Adrenal gland (tissue), 9 donors: ENCODE measurements at regions not wholly inside any gene's neighbourhood (a gene's known extent, or its start where the extent isn't known, plus 50 kb on each side); places are given as distances from the start of the nearest gene placed in this dataset.

ENCODE experiments used
- DNase-seq, 7 donors: peaks; one replicate each; pipeline ENCODE4 v3.0.0-alpha.2; 2019 to 2020
- H3K27ac ChIP-seq, 5 donors: fragments of 200-600 bp; sonication (generic) in 4 of 5; 1 replicate in 3 of 5; 2 replicates in 2 of 5; pipeline versions ENCODE4 v1.5.1 to v1.8.0; 2016 to 2020; ENCODE audit warnings: mild to moderate bottlenecking in 1 of 5
- H3K27me3 ChIP-seq: fragments of 200-600 bp; 2 replicates; pipeline ENCODE4 v1.8.0; 2021
- H3K36me3 ChIP-seq, 2 donors: fragments of 200-600 bp; replicated peaks in 1 of 2; 1 replicate in 1 of 2; 2 replicates in 1 of 2; pipeline versions ENCODE4 v1.5.1 to v1.8.0; 2018 to 2022
- H3K4me1 ChIP-seq, 2 donors: fragments of 200-600 bp; replicated peaks in 1 of 2; 1 replicate in 1 of 2; 2 replicates in 1 of 2; pipeline versions ENCODE4 v1.5.1 to v1.8.0; 2018 to 2021
- H3K4me3 ChIP-seq, 4 donors: fragments of 200-600 bp; sonication (generic) in 3 of 4; one replicate each; pipeline ENCODE4 v1.5.1; 2016 to 2018
- H3K9me3 ChIP-seq, 3 donors: fragments of 200-600 bp; sonication (generic) in 1 of 3; replicated peaks in 1 of 3; 1 replicate in 2 of 3; 2 replicates in 1 of 3; pipeline versions ENCODE4 v1.5.1 to v1.8.0; 2016 to 2021
- POLR2A ChIP-seq, 2 donors: fragments of 450-650 bp; IDR thresholded peaks; one replicate each; pipeline ENCODE4 v1.6.1; 2017; ENCODE audit warnings: antibody characterized with exemption in 2 of 2, mild to moderate bottlenecking in 2 of 2, moderate library complexity in 1 of 2
- WGBS, 4 donors: extraction: QIAGEN DNeasy Blood & Tissue Kit in 2 of 4; methylation state at CpG; one replicate each; pipeline versions ENCODE4 v1.1.5 to v1.1.7; 2013 to 2017; 5-methylcytosine and 5-hydroxymethylcytosine counted together
- intact Hi-C, 2 donors: fragments of 100-400 bp; cut with DNase I; formaldehyde crosslinking; loops; one replicate each; pipeline versions ENCODE4 v1.14.1 to v1.15.0; 2022 to 2023
- TF ChIP-seq, protein P1 (sequence below), 6 experiments: fragments of 450-650 bp in 4 of 6; fragments of 200-600 bp in 2 of 6; sonication (generic) in 1 of 6; IDR thresholded peaks; 1 replicate in 5 of 6; 2 replicates in 1 of 6; pipeline versions ENCODE4 v1.5.1 to v1.8.0; 2016 to 2021; ENCODE audit warnings: antibody characterized with exemption in 6 of 6, mild to moderate bottlenecking in 2 of 6, moderate library complexity in 1 of 6
- donor health status: healthy with polysubstance abuse.
- donor health status: Bipolar disorder and iron deficiency.
- donor health status: DM: yes; HTN: yes; CAD: no.
- donor health status: DM: no; HTN: no; CAD: no.
- donor health status: DM: no; HTN: no; CAD: no.

- intact Hi-C loops = no loop called here
- no peak for DNase-seq
- H3K4me3 ChIP-seq = no peak overlapping the region
- no peaks in the 10 kb centered on the region for H3K4me1 ChIP-seq
- WGBS, 4 donors = 82 to 86% (median 84%) methylated on average over 3 of the region's 3 CpGs
- H3K9me3 ChIP-seq = no peaks in the 10 kb centered on the region
- H3K27me3 ChIP-seq = no peaks in the 10 kb centered on the region
- TF ChIP-seq POLR2A (IDR thresholded peaks at IDR 0.05) = no peak
- TF ChIP-seq, protein P1, sequence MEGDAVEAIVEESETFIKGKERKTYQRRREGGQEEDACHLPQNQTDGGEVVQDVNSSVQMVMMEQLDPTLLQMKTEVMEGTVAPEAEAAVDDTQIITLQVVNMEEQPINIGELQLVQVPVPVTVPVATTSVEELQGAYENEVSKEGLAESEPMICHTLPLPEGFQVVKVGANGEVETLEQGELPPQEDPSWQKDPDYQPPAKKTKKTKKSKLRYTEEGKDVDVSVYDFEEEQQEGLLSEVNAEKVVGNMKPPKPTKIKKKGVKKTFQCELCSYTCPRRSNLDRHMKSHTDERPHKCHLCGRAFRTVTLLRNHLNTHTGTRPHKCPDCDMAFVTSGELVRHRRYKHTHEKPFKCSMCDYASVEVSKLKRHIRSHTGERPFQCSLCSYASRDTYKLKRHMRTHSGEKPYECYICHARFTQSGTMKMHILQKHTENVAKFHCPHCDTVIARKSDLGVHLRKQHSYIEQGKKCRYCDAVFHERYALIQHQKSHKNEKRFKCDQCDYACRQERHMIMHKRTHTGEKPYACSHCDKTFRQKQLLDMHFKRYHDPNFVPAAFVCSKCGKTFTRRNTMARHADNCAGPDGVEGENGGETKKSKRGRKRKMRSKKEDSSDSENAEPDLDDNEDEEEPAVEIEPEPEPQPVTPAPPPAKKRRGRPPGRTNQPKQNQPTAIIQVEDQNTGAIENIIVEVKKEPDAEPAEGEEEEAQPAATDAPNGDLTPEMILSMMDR (IDR thresholded peaks at IDR 0.05) = no peak
- H3K27ac ChIP-seq = no peak overlapping the region
- no peaks in the 10 kb centered on the region for H3K36me3 ChIP-seq
These were observed 534.1 kb downstream of the ANXA1 start for GRCh38 chr9:73685786-73686185.

DNA sequence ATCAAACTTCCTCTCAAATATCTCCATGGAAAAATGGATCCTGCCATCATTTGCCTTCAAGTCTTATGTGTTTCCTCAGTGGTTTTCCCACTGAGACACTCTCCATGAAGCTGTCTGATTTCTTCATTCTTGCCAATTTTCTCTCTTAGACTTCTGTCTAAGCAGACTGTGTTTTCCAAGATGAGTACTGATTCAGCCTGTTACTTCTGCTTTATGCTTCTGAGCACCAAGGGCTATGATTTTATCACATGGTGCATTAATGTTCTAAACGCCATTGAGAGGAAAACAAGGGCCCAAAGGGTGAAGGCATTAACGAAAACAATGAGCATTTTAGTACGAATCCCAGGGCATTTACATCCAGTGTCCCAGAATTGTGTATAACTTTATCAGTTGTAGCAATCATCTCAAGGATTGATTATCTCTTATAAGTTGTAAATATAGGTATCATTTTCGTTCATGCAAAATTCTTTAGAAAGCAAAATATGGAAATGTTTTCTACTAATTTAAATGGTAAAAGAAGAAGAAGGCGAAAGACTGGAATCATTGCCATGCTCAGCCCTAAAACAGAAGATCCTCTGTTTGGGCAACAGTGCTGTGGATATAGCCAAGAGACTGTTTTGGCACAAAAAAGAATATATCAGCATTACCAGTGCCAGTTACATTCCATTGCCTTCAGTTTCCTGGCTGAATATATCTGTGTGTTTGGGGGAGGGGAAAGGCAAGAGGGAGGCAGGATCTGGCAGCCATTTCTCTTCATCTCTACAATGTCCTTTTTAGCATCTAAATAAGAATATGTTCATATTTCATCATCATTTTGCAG is 537.6 kb downstream of the ANXA1 start:
- WGBS, 4 donors = 60 to 68% (median 63%) methylated on average over 5 of the region's 5 CpGs
- Histone ChIP-seq H3K4me1 (no peaks in the 10 kb centered on the region), H3K27me3 (no peaks in the 10 kb centered on the region), H3K9me3 (no peaks in the 10 kb centered on the region), H3K36me3 (no peaks in the 10 kb centered on the region), H3K4me3 (no peak overlapping the region), H3K27ac (no peak overlapping the region)
- no peak for TF ChIP-seq POLR2A (IDR thresholded peaks at IDR 0.05)
- TF ChIP-seq, protein P1 (IDR thresholded peaks at IDR 0.05) = no peak
- intact Hi-C loops = no loop called here
- DNase-seq = no peak

GRCh38 chr9:73701415-73702057 is 549.9 kb downstream of the ANXA1 start:
- 51 to 78% (median 63%) methylated on average over 1 of the region's 1 CpG for WGBS, 4 donors
- no peak for TF ChIP-seq POLR2A (IDR thresholded peaks at IDR 0.05)
- TF ChIP-seq, protein P1 (IDR thresholded peaks at IDR 0.05) = no peak
- H3K27ac ChIP-seq = no peak overlapping the region
- H3K36me3 ChIP-seq = no peaks in the 10 kb centered on the region
- intact Hi-C loops = no loop called here
- no peaks in the 10 kb centered on the region for H3K4me1 ChIP-seq
- H3K27me3 ChIP-seq = no peaks in the 10 kb centered on the region
- H3K9me3 ChIP-seq = no peaks in the 10 kb centered on the region
- H3K4me3 ChIP-seq = no peak overlapping the region
- DNase-seq = no peak

- H3K4me3 ChIP-seq = no peak overlapping the region
- 50 to 73% (median 65%) methylated on average over 1 of the region's 1 CpG for WGBS, 4 donors
- H3K4me1 ChIP-seq = no peaks in the 10 kb centered on the region
- TF ChIP-seq, protein P1 (IDR thresholded peaks at IDR 0.05) = no peak
- no peak for TF ChIP-seq POLR2A (IDR thresholded peaks at IDR 0.05)
- intact Hi-C loops = no loop called here
- H3K36me3 ChIP-seq = no peaks in the 10 kb centered on the region
- no peaks in the 10 kb centered on the region for H3K27me3 ChIP-seq
- H3K9me3 ChIP-seq = peaks cover 0 to 8% (median 0%) of the 10 kb centered on the region in 3 donors
- DNase-seq = no peak
- H3K27ac ChIP-seq = no peak overlapping the region
These were observed 562.6 kb downstream of the ANXA1 start for GRCh38 chr9:73714294-73714693.
